PC-3 (cell line): ENCODE measurements at regions not wholly inside any gene's neighbourhood (a gene's known extent, or its start where the extent isn't known, plus 50 kb on each side); places are given as distances from the start of the nearest gene placed in this dataset.

Experiments used
- ATAC-seq: fragments of 200-7000 bp; cut with Tn5 transposase; 2 replicates; pipeline ENCODE4 v1.9.1; 2020; ENCODE audit warnings: mild to moderate bottlenecking, moderate library complexity
- BruUV-seq: library from RNA; stranded (reverse); fragments of 400-500 nt; replicated peaks from 2 replicates; lab custom pipeline; 2021; lab: Mats Ljungman, UMichigan
- CTCF ChIA-PET: fragments of 300-600 bp; sonication (Branson Sonifier 250); formaldehyde crosslinking; loops from one replicate; lab custom pipeline; 2022; ENCODE audit warnings: antibody characterized with exemption; lab: Charles Lee
- POLR2A ChIA-PET: fragments of 300-600 bp; sonication (Branson Sonifier 250); formaldehyde crosslinking; loops from one replicate; lab custom pipeline; 2022; ENCODE audit warnings: antibody characterized with exemption; ENCODE audit not compliant: unreplicated experiment; lab: Charles Lee
- DNase-seq: peaks from one replicate; pipeline ENCODE4 v3.0.0-alpha.2; 2015
- H2AFZ ChIP-seq: fragments of 300-600 bp; sonication (generic); 2 replicates; pipeline ENCODE4 v1.6.0; 2016; ENCODE audit warnings: antibody characterized with exemption, low read length
- H3F3A ChIP-seq: fragments of 300-600 bp; sonication (generic); one replicate; pipeline ENCODE4 v1.6.0; 2017; ENCODE audit warnings: antibody characterized with exemption, low read length, control low read depth, mild to moderate bottlenecking; ENCODE audit not compliant: unreplicated experiment
- H3K27ac ChIP-seq: fragments of 300-600 bp; sonication (generic); 2 replicates; pipeline ENCODE4 v1.5.1; 2016; ENCODE audit warnings: mild to moderate bottlenecking, low read length
- H3K27me3 ChIP-seq: fragments of 300-600 bp; sonication (generic); 2 replicates; pipeline ENCODE4 v1.6.1; 2016; ENCODE audit warnings: low read length, mixed read lengths
- H3K36me3 ChIP-seq: fragments of 300-600 bp; sonication (generic); 2 replicates; pipeline ENCODE4 v1.6.1; 2016; ENCODE audit warnings: low read depth, mixed run types, low read length, mixed read lengths
- H3K4me1 ChIP-seq: fragments of 300-600 bp; sonication (generic); 2 replicates; pipeline ENCODE4 v1.5.1; 2016; ENCODE audit warnings: low read length; ENCODE audit not compliant: insufficient read depth
- H3K4me2 ChIP-seq: fragments of 300-600 bp; sonication (generic); 2 replicates; pipeline ENCODE4 v1.6.0; 2016; ENCODE audit warnings: low read length
- H3K4me3 ChIP-seq: fragments of 300-600 bp; sonication (generic); 2 replicates; pipeline ENCODE4 v1.5.1; 2016; ENCODE audit warnings: mild to moderate bottlenecking, low read length, mixed read lengths
- H3K79me2 ChIP-seq: fragments of 300-600 bp; sonication (generic); 2 replicates; pipeline ENCODE4 v1.6.1; 2017; ENCODE audit warnings: low read length, mixed read lengths
- H3K9ac ChIP-seq: fragments of 300-600 bp; sonication (generic); 2 replicates; pipeline ENCODE4 v1.6.0; 2016; ENCODE audit warnings: mild to moderate bottlenecking, low read length
- H3K9me2 ChIP-seq: fragments of 300-600 bp; sonication (generic); replicated peaks from 2 replicates; pipeline ENCODE4 v1.6.1; 2016; ENCODE audit warnings: mixed run types, low read length, mixed read lengths
- H3K9me3 ChIP-seq: fragments of 300-600 bp; sonication (generic); 2 replicates; pipeline ENCODE4 v1.6.1; 2016; ENCODE audit warnings: low read length, mixed read lengths
- H4K20me1 ChIP-seq: fragments of 300-600 bp; sonication (generic); 2 replicates; pipeline ENCODE4 v1.6.1; 2016; ENCODE audit warnings: low read length, mixed read lengths
- EZH2 ChIP-seq: fragments of 300-600 bp; sonication (generic); IDR thresholded peaks from one replicate; pipeline ENCODE4 v1.6.1; 2017; ENCODE audit warnings: antibody characterized with exemption, mild to moderate bottlenecking, low read length; ENCODE audit not compliant: unreplicated experiment
- EZH2phosphoT487 ChIP-seq: fragments of 300-600 bp; sonication (generic); IDR thresholded peaks from 2 replicates; pipeline ENCODE4 v1.6.1; 2018; ENCODE audit warnings: mild to moderate bottlenecking, antibody characterized with exemption, low read length, borderline replicate concordance
- intact Hi-C: fragments of 100-400 bp; cut with micrococcal nuclease; formaldehyde crosslinking; loops from 2 replicates; pipeline ENCODE4 v1.9.0; 2023
- TF ChIP-seq, protein P1 (sequence below): fragments of 300-600 bp; sonication (generic); conservative IDR thresholded peaks from 2 replicates; pipeline ENCODE4 v1.5.1; 2017; ENCODE audit warnings: antibody characterized with exemption, low read depth, mild to moderate bottlenecking, low read length

DNA sequence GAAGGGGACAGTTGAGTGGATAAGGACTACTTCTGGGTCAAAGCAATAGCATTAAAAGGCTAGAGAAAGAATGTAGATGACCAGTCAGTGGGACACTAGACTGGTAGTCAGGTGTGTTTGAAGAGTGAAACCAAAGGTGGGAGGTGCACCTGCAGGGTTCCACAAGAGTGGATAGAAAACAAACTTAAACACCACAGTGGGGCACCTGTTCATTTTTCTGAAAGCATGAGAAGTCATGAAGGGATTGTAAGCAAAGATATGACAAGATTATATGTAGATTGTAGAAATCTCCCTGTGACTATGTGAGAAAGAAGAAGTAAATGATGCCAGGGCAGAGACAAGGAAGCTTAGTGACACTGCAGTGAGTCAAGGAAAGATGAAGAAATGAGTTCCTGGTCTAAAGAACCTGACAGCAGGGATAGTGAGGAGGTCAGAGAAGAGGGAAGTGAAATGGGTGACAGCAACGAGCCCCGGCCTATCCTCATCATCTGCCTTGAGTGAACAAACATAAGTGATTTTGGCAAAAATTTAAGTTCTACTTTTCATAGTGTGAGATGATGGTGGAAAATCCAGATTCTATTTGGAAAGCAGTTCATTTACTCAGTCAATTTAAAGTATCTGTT lies 296.9 kb downstream of the TLE4 start:
- Histone ChIP-seq H3K79me2 (no peaks in the 10 kb centered on the region), H3K27me3 (no peaks in the 10 kb centered on the region; the same call in 1 of the 2 replicates), H3K9me2 (no peaks in the 10 kb centered on the region), H3K36me3 (no peaks in the 10 kb centered on the region), H4K20me1 (no peaks in the 10 kb centered on the region), H3K27ac (no peak overlapping the region), H3K9ac (no peak overlapping the region), H3K4me3 (no peak overlapping the region), H3F3A (no peaks in the 10 kb centered on the region), H3K4me2 (no peak overlapping the region), H3K4me1 (no peaks in the 10 kb centered on the region), H2AFZ (no peak overlapping the region), H3K9me3 (no peaks in the 10 kb centered on the region)
- intact Hi-C loops = no loop called here
- ChIA-PET CTCF (no interaction called here), POLR2A (no interaction called here)
- no TSS peak for BruUV-seq
- ATAC-seq (no peak), DNase-seq (no peak)
- TF ChIP-seq EZH2phosphoT487 = no peak
- no peak for TF ChIP-seq EZH2
- TF ChIP-seq, protein P1, sequence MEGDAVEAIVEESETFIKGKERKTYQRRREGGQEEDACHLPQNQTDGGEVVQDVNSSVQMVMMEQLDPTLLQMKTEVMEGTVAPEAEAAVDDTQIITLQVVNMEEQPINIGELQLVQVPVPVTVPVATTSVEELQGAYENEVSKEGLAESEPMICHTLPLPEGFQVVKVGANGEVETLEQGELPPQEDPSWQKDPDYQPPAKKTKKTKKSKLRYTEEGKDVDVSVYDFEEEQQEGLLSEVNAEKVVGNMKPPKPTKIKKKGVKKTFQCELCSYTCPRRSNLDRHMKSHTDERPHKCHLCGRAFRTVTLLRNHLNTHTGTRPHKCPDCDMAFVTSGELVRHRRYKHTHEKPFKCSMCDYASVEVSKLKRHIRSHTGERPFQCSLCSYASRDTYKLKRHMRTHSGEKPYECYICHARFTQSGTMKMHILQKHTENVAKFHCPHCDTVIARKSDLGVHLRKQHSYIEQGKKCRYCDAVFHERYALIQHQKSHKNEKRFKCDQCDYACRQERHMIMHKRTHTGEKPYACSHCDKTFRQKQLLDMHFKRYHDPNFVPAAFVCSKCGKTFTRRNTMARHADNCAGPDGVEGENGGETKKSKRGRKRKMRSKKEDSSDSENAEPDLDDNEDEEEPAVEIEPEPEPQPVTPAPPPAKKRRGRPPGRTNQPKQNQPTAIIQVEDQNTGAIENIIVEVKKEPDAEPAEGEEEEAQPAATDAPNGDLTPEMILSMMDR = no peak

DNA sequence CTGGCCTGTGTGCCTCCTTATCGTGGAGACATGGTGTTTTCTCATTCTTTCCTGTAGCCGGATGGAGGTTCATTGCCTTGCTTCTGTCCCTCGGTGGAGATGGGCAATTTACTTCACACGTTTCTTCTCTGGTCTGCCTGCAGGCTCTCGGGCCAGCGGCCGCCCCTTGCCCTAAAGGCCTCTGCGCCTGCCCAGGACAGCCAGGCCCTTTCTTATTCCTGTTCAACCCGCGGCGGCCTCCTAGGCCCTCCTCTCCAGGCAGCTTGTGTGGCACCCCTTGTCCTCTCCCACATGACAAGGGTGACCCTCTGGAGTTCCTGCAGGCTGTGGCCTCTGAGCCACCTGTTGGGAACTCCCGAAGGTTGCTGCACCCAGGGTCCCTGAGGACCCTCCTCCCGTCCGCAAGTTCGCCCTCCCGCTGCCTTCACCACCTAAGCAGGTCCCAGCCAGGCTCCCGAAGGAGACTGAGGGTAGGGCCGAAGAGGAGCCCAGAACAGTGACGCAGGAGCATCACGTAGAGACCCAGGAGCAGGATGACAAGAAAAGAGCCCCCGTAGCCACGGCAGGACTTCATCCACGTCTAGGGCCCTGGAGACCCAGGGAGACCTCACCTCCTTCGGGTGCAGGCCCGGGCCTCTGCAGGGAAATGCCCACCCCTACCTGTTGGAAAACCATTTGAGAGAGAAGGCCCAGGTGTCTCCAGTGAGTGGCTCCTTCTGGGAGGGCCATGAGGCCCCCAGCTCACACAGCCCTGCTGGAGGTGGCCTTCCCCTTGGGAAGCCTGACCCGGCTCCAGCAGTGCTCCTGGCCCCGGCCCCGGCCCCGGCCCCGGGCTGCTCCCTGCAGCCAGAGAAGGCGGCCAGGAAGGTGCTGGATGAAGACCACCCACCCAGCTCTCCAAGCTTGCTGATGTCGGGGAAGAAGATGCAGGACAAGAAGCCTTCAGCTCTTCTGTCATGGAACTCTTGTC lies 291.4 kb downstream of the TLE4 start:
- Histone ChIP-seq H2AFZ (no peak overlapping the region), H3K79me2 (no peaks in the 10 kb centered on the region), H3K4me3 (no peak overlapping the region), H3K9ac (no peak overlapping the region), H3K9me2 (no peaks in the 10 kb centered on the region), H3F3A (no peaks in the 10 kb centered on the region), H3K27ac (no peak overlapping the region), H4K20me1 (no peaks in the 10 kb centered on the region), H3K36me3 (no peaks in the 10 kb centered on the region), H3K9me3 (no peaks in the 10 kb centered on the region), H3K4me2 (no peak overlapping the region), H3K27me3 (no peaks in the 10 kb centered on the region), H3K4me1 (no peaks in the 10 kb centered on the region)
- CTCF ChIA-PET = no interaction called here
- POLR2A ChIA-PET = no interaction called here
- DNase-seq (no peak), ATAC-seq (no peak)
- TF ChIP-seq EZH2phosphoT487 = no peak
- TF ChIP-seq, protein P1 = no peak
- no peak for TF ChIP-seq EZH2
- BruUV-seq = no TSS peak
- intact Hi-C loops = no loop called here

DNA sequence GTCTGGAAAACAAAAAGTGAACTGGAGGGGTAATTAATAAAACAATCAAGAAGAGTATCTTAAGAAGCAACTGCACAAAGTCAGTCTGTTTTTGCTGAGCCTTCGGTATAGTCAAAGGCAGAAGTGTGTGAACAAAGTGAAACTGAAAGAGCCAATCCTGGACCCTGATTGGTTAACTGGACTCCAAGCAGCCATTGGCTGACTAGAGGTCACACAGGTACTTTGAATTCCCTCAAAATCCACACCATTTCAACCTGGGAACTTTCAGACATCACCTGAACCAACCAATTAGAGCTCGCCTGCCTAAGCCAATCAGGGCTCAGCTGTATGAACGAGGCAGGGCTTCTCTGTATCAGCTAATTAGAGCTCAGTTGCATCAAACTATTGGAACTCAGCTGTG lies 286.7 kb downstream of the TLE4 start:
- H3K79me2 ChIP-seq = no peaks in the 10 kb centered on the region
- H4K20me1 ChIP-seq = no peaks in the 10 kb centered on the region
- no peak overlapping the region for H3K27ac ChIP-seq
- H3F3A ChIP-seq = no peaks in the 10 kb centered on the region
- no peaks in the 10 kb centered on the region for H3K36me3 ChIP-seq
- no peaks in the 10 kb centered on the region for H3K9me2 ChIP-seq
- no peaks in the 10 kb centered on the region for H3K4me1 ChIP-seq
- peak overlapping the region; percentile 70 for H3K4me2 ChIP-seq
- peak overlapping the region; percentile 47; the same call in 1 of the 2 replicates for H3K4me3 ChIP-seq
- TF ChIP-seq EZH2phosphoT487 = no peak
- TF ChIP-seq, protein P1 = no peak
- no peak for TF ChIP-seq EZH2
- DNase-seq = peak; percentile 49
- intact Hi-C loops = no loop called here
- BruUV-seq = no TSS peak
- H2AFZ ChIP-seq = peak overlapping the region; percentile 75
- H3K27me3 ChIP-seq = no peaks in the 10 kb centered on the region
- H3K9me3 ChIP-seq = no peaks in the 10 kb centered on the region
- POLR2A ChIA-PET = no interaction called here
- CTCF ChIA-PET = no interaction called here
- peak; percentile 53 for ATAC-seq
- H3K9ac ChIP-seq = no peak overlapping the region
